ELR (cell line): ENCODE measurements at regions not wholly inside any gene's neighbourhood (a gene's known extent, or its start where the extent isn't known, plus 50 kb on each side); places are given as distances from the start of the nearest gene placed in this dataset.

Experiments
- DNase-seq: peaks from one replicate; pipeline ENCODE4 v3.0.0-alpha.2; 2015; ENCODE audit warnings: low read depth

DNA sequence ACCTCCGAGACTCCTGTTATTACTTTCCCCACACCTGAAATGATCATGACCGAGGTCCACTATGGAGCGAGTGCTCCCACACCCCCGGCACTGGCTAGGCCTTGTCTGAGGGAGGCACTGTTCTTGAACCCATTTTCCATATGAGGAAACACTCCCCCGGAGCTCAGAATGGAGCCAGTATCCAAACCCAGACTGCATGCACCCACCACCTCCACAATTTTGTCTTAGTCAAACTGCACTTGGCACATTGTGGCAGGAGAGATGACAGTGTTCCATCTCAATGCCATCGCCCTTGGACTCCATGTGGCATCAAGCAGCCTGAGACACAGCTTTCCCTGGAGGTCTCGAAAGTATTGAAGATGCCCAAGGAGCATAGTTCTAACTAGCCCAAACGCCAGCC lies 154.1 kb downstream of the NUP210 start:
- DNase-seq = no peak

DNA sequence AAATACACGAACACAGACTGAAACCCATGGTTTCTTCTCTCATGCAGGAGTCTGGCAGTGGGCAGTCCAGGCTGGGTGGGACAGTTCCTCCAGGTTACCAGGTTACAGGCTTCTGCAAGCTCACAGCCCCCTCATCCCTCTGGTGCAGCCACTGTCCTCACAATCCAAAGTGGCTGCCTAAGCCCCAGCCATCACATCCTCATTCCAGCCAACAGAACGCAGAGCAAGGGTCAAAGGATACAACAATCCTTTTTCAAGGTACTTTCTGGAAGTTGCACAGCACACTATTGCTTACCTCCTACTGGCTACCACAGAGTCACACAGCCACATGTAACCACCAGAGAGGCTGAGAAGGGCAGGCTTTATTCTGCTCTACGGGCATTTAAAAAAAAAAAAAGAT lies 154.6 kb downstream of the NUP210 start:
- no peak for DNase-seq

DNA sequence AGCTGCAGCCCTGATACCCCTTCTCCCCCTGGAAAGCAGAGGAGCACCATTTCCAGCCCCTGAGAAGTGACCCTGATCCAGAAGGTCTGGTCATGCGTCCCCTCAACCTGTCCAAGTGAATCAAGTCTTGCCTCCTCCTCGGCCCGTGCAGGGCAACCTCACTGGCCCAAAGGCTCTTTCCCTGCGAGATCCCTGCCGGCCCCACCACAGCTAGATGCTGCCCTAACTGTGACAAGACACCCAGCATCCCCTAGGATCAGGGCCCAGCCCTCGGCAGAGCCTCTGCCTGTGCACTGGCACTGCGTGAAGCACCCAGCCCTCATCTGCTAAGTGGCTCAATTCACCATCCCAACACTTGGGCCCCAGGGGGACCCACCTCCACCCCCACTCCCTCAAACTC lies 155.1 kb downstream of the NUP210 start:
- no peak for DNase-seq

DNA sequence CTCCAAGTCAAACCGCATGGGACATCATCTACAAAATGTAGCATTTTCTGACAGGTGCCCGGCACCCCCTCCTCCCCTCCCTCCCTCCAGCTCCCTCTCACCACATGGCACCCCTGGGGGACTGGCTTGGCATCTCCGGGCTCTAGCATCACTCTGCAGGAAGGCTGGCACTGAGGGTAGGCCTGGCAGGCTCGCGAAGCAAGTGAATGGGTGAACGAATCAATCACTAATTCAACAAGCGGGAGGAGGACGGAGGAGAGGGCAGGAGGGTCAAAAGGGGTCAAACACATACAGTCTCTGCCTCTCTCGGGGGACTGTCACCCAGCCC lies 155.7 kb downstream of the NUP210 start:
- DNase-seq = no peak

DNA sequence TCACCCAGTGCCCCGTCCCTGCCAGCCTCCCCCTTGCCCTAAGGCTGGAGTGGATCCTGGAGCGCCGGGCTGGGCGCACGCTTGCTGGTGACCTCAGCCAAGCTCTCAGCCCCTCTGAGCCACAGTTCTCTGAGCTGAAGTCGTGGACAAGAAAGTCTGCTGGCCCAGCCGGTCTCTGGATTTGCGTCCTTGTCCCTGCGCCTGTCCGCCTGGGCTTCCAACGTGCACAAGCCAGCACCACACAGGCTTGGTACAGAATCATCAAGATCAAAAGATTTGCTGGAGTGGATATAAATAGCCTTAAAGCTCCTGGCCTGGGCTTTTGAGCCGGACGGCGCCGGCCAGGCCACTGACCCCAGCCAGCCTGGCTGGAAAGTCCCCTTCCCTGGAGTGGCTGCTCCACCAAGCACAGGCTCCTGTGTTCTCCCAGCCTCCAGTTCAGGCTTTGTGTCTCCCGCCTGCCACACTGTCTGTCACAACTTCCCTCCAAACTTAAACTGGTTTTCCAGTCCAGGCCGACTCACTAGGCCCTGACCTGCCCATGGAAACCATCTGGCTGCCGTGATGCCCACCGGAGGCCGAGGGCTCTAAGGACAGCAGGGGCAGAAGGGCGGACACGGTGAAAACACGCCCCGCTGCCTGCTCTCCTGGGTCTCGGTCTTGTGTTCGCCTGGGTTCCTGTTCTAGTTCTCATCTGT lies 156.2 kb downstream of the NUP210 start:
- no peak for DNase-seq

DNA sequence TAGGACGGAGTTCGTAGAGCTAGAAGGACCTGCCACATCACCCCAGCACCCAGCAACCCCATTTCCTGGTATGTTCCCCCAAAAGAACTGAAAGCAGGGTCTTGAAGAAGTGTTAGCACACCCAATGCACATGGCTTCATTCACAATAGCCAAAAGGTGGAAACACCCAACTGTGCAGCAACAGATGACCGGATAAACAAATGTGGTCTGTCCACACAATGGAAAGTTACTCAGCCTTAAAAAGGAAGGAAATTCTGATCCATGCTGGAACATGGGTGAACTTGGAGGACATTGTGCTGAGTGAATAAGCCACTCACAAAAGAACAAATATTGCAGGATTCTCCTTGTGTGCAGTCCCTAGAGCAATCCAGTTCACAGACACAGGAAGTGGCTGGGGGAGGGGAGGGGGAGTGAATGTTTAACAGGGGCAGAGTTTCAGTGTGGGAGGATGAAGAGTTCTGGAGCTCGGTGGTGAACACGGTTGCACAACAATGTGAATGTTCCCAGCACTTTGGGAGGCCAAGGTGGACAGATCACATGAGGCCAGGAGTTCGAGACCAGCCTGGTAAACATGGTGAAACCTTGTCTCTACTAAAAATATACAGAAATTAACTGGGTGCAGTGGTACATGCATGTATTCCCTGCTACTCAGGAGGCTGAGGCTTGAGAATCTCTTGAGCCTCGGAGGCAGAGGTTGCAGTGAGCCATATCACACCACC lies 157.5 kb downstream of the NUP210 start:
- DNase-seq = no peak

DNA sequence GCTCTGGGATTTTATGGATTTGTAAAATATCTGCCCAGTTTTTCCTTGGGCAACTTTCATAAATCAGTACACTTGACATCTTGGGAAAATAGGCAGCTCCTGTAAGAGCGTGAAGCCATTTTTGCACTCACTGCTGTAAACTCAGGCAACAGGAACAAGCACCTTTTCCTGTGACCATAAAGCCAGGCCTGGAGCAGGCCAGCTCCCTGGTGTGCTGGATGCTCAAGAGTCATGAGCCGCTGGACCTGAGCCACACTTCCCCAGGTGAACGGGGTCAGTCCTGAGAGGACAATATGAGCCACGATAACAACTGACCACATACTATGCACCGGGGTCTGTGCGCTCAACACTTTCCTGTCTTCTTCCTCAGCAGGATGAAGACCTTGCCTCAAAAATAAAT lies 158.2 kb downstream of the NUP210 start:
- no peak for DNase-seq

DNA sequence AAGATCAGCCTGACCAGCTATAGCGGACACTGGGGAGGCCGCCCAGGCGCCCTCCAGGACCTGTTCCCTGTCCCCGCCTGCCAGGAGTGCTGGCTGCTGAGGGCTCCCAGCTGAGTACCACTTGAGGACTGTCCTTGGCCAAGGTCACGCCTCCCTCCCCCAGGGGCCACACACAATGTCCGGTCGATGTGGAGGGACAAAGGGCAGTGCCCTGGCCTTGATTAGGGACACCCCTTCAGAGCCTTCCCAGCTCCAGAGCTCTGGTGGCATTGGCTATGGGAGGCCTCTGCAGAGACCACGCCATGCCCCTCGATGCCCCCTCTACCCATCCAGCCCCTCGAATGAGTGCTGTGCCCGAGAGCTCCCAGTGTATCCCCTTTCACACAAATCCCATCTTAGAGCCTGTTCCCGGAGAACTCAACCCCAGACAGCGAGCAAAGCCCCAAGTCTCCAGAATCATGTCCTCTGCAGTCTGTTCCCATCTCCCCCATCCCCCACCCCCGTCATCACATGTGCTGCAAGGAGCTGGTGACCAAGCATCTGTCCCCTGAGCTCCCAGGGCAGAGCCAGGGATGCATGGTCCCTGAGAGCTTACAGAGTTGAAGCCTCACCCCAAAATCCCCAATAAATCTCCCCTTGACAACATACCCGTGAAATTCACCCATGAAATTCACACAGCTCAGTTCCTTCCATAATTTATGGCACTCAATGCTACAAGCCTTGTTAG lies 158.9 kb downstream of the NUP210 start:
- no peak for DNase-seq

DNA sequence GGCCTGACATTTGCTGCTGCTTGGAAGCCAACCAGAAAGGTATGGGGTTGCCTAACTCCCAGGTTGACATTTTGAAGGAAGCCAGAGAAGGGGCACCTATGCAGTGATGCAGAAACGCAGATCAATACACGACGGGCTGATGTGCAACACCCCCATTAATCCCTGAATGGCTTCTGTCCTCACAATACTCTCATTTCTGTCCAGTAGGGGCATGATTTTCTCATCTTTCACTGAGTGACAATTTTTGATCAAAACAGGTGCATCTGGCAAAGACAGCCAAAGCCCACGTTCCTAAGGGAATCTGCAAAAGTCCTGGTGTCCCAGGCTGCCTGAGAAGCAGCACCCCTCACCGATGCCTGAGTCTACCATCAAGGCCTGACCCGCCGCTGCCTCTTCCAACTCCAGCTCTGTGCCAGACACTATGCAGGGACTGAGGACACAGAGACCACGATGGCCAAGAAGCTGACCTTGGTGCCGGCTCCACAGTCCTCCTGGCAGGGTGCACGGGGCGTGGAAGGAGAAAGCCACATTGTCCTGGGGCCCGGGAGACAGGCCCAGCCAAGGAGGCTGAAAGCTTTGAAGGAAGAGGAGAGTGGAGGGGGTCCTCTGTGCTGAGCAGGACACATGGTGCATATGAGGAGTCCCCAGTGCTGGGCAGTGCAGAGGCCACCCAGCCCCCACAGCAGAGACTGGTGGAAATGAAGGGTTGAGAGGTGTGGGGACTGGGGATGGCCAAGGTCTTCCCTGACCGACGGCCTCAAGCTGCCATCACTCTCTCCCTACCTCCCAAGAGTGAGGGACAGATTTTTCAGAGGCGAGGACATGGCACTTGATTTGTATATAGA lies 159.6 kb downstream of the NUP210 start:
- no peak for DNase-seq

DNA sequence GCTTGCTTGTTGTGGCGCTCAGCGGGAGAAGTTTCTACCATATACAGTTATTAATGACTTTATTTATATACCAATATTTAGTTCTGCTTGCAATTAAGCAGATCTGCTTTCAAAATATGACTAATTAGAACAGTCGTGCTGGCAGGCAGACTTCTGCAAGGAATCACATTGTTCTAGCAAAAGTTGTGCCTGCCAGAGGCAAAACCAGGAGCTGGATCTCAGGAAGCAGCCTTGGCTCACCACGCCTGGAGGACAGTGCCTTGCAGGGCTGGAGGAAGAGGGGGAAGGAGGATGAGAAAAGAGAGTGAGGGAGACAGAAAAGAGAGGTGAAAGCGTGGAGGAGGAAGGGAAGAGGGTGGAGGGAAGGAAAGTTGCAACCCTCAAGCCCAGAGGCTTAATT lies 160.3 kb downstream of the NUP210 start:
- no peak for DNase-seq

DNA sequence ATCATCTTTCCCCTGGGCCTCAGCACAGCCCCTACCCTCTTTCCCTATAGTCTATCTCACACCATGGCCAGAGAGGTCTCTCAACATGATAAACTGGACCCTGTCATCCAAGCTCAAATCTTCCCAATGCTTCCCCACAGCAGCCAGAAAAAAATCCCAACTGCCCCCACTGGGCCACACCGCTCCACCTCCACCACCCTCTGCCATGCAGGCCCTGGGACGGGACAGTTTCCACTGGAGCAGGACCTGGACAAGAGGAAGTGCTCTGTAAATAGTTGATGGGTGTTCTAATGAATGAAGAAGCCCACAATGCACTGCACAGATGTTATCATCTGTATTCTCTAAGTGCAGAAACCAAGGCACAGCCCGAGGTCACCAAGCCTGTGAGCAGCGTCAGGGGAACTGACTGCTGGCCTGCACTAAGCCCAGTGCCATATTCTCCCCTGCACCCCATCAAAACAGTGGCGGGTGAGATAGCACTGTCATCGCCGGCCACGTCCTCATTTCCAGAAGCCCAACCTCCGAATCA lies 161.1 kb downstream of the NUP210 start:
- DNase-seq = no peak

DNA sequence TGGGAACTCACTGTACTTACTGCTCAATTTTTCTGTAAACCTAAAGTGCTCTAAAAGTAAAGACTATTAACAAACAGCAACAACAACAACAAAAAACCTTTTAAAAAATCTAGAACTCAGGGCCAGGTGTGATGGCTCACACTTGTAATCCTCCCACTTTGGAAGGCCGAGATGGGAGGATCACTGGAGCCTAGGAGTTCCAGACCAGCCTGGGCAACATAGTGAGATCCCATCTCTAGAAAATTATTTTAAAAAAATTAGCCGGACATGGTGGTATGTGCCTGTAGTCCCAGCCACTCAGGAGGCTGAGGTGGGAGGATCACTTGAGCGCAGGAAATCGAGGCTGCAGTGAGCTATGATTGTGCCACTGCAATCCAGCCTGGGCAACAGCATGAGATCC lies 161.8 kb downstream of the NUP210 start:
- no peak for DNase-seq

DNA sequence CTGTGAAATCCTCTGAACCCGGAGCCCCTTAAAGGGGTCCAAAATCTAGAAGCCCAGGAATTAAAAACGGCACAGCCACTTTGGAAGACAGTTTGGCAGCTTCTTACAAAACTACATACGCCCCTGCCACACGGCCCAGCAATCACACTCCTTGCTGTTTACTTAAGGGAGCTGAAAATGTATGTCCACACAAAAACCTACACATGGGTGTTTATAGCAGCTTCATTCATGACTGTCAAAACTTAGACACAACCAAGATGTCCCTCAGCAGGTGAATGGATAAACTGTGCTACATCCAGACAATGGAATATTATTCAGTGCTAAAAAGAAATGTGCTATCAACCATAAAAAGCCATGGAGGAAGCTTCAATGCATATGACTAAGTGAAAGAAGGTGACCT lies 162.5 kb downstream of the NUP210 start:
- no peak for DNase-seq

DNA sequence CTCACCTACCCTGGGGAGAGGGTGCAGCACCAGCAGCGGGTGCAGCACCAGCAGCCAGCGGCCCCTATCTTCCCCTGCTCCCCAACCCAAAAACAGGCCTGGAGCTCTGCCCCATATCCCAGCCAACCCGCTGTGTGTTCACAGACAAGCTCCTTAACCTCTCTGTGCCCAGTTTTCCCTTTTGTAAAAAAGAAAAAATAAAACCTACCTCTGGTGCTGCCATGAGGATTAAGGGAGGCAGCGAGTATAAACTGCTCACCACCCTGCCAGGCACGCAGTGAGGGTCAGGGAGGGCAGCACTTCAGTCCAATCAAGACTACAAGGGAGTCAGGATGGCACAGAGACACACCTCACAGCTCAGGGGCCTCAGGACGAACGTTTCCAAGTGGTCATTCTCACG lies 163.3 kb downstream of the NUP210 start:
- DNase-seq = no peak

DNA sequence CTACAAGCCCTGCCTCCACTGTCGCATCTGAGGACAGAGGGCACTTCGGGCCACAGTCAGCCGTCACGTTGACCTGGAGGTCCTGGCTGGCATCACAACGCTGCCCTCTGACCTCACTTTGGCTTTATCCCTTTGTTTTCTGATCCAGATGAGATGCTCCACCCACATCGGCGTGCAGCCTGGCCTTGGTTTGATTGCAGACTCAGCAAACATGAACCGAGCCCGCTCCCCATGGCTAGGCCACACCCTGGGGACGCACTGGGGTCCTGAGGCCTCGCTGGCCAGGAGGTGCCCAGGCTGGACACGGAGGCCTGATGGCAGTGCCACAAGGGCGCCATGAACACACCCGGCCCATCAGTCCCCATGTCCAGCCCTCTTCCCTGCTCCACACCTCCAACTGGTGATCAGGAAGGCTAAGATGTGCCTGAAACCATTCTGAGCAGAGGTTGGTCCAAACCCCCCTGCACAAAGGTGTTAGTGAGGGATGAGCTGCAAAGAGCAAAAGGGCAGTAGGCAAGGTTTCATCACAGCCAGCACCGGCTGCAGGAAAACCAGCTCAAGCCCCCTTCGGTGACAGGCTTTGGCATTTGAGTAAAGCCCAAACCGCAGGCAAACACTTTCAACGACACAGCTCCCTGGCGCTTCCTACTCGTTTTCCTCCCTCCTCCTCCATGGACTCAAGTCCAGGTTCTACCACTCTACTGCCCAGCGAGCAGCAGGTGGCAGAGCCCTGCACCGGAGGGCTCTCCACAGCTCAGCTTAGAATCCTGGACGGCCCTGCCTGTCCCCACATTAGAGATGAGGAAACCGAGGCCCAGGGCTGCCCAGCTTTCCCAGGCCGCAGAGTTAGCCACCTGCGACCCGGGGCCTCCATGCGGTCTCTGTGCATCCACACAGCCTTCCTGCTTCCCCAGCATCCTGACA lies 165.8 kb downstream of the NUP210 start:
- no peak for DNase-seq

DNA sequence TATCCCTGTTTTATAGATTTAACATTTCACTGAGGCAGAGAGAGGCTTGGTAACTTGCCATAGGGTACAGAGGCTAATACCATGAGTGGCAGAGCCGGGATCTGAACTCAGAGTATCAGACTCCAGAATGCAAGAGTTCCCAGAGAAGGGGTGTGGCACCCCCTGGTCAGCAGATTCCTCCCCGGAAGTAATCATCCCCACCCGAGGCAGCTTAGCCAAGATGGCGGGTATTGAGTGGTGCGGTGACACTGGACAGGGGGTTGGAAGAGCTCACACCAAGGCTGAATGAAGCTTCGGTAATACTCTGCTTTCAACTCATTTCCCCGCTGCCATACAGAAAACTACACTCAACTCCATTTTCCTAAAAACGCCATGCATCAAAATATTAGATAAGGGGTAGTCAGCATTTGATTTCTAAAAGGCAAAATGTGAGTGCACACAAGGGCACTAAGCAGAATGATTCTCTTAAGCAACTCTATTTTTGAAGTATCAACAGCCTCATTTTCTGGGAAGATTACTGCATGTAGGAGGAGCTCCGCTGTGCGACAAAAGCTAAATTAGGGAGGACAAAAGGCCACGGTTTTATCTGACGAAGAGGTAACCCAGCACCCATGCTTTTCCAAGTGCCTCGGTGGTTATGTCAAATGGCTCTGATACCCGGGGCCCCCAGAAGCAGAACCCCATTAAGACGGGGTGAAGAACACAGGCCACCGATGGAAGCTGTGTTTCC lies 166.7 kb downstream of the NUP210 start:
- no peak for DNase-seq

DNA sequence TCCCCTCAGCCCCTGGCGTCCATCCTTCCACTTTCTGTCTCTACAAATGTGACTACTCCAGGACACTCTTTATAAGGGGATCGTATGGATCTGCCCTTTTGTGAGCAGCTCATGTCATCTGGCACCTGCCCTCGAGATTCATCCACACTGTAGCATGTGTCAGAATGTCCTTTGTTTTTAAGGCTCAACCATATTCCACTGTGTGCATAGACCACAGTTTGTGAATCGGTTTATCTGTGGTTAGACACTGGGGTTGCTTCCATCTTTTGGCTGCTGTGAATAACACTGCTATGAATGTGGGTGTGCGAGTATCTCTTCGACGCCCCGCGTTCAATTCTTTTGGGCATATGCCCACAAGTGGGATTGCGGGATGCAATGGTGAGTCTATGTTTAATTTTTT lies 167.9 kb downstream of the NUP210 start:
- DNase-seq = no peak

DNA sequence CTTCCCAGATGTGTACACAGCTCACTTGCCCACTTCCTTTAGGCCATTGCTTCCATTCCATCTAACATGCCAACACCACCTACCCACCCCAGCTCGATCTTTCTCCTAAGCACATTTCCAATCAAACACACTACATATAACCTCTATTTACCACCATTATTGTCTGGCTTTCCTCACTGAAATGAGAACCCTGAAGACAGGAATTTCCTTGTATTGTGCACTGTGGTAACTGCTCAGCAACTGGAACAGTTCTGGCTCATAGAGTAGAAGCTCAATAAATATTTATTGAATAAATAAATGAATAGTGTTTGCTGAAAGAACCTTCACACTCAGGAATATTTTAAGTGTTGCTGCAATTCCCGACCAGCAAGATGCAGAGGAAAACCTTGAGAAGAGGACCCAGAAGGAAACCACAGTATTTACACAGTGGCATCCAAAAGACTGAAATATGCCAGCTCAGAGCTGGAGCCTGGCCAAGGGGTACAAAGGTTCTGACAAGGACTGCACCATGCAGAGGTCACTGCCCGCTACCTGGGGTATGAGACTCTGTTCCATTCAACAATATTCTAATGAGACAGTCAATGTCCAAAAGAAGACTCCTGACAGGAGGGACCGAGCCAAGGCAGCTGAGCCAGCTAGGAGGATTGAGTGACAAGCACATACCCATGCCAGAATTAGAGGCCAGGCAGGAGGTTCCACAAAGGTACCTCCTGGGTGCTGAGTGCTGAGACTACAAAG lies 168.8 kb downstream of the NUP210 start:
- no peak for DNase-seq

DNA sequence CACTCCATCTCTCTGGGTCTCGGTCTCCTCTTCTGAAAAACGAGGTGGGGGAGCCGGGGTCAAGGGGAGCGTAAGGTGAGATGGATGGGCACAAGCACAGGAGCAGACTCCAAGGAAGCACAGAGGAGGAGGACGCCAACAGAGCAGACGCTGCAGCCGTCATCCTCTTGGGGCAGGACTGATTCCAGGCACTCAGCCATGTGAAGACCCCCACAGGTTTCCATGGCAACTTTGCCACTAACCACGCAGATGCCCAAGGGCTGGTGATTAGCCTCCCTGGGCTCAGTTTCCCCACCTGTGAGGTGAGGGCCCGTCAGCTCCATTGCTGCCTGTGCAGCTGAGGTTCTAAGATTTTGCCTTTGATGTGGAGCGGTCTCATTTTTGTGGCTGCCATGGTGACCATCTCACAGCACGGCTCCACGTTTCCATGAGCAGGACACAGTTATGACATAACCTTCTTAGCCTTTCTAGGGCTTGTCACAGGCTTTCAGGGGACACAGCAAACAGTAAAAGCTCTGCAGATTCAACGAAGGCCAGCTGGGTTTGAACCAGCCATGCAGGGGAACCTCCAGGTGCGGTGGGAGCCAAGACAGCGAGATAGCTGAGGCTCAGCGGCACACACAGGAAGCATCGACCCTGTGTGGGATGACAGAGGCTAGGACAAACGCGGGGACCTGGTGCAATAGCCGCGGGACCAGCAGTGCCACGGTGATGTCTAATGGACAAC lies 170.3 kb downstream of the NUP210 start:
- no peak for DNase-seq
